K562 (cell line): ENCODE measurements at regions not wholly inside any gene's neighbourhood (a gene's known extent, or its start where the extent isn't known, plus 50 kb on each side); places are given as distances from the start of the nearest gene placed in this dataset.

Experiments
- ATAC-seq: fragments of 200-7000 bp; cut with Tn5 transposase; 3 replicates; pipeline ENCODE4 v1.9.1; 2020; ENCODE audit warnings: moderate library complexity
- BruUV-seq: library from RNA; stranded (reverse); fragments of 400-500 nt; replicated peaks from 2 replicates; lab custom pipeline; 2021; lab: Mats Ljungman, UMichigan
- CTCF ChIA-PET: fragments of 300-600 bp; formaldehyde crosslinking; extraction: SDS; loops from one replicate; lab custom pipeline; 2021; ENCODE audit warnings: low intra/inter-chr PET ratio; lab: Yijun Ruan, JAX
- POLR2A ChIA-PET: fragments of 300-600, 350-650 bp; sonication (Branson Sonifier 250); formaldehyde crosslinking; extraction: SDS; loops from one replicate; lab custom pipeline; 2021; ENCODE audit warnings: antibody characterized with exemption, inconsistent platforms; lab: Yijun Ruan, JAX
- DNase-seq, 4 experiments: peaks; one replicate each; pipeline versions ENCODE4 v3.0.0 to v3.0.0-alpha.2; 2011 to 2018; ENCODE audit warnings: low spot score in 3 of 4, mixed read lengths in 3 of 4; ENCODE audit errors: extremely low read depth in 1 of 4
- FAIRE-seq: peaks from 2 replicates; lab custom pipeline; 2011; peaks lifted over from hg19 to GRCh38; lab: Jason Lieb, UNC
- H2AFZ ChIP-seq: 2 replicates; pipeline ENCODE4 v1.6.0; 2011; ENCODE audit warnings: low read depth, low read length, control low read depth, inconsistent platforms
- H3K27ac ChIP-seq: fragments of 200-600 bp; 3 replicates; pipeline ENCODE4 v1.8.0; 2011; ENCODE audit warnings: low read depth, mild to moderate bottlenecking, control low read depth, inconsistent platforms, low read length, moderate library complexity, mixed read lengths; ENCODE audit errors: extremely low read depth
- H3K27me3 ChIP-seq, 2 experiments: fragments of 300-600 bp in 1 of 2; 2 replicates in 1 of 2; 3 replicates in 1 of 2; pipeline versions ENCODE4 v1.6.0 to v1.8.0; 2011; ENCODE audit warnings: inconsistent platforms in 2 of 2, low read length in 2 of 2, mild to moderate bottlenecking in 1 of 2, mixed read lengths in 1 of 2, moderate library complexity in 1 of 2; ENCODE audit not compliant: control insufficient read depth in 2 of 2, insufficient read depth in 2 of 2
- H3K36me3 ChIP-seq: fragments of 300-600 bp; 3 replicates; pipeline ENCODE4 v1.8.0; 2011; ENCODE audit warnings: mild to moderate bottlenecking, low read length, inconsistent platforms; ENCODE audit not compliant: control insufficient read depth, insufficient read depth
- H3K4me1 ChIP-seq, 2 experiments: fragments of 200-600 bp in 1 of 2; replicated peaks in 1 of 2; 2 replicates in 1 of 2; 3 replicates in 1 of 2; pipeline versions ENCODE4 v1.5.1 to v1.8.0; 2011; ENCODE audit warnings: inconsistent platforms in 2 of 2, low read length in 2 of 2, mild to moderate bottlenecking in 1 of 2, mixed read lengths in 1 of 2, moderate library complexity in 1 of 2; ENCODE audit not compliant: control insufficient read depth in 2 of 2, insufficient read depth in 2 of 2
- H3K4me2 ChIP-seq: 2 replicates; pipeline ENCODE4 v1.6.1; 2011; ENCODE audit warnings: low read length, control low read depth, inconsistent platforms, mixed read lengths; ENCODE audit not compliant: insufficient read depth
- H3K4me3 ChIP-seq: fragments of 200-600 bp; sonication (generic), shearing (Covaris generic); 2 replicates; pipeline ENCODE4 v1.5.1; 2016; ENCODE audit warnings: control low read depth, inconsistent platforms
- H3K79me2 ChIP-seq: fragments of 200-600 bp; 3 replicates; pipeline ENCODE4 v1.8.0; 2011; ENCODE audit warnings: low read length, inconsistent platforms; ENCODE audit not compliant: control insufficient read depth, insufficient read depth
- H3K9ac ChIP-seq, 2 experiments: 2 replicates each; pipeline versions ENCODE4 v1.6.0 to v1.6.1; 2011; ENCODE audit warnings: low read depth in 2 of 2, low read length in 2 of 2, control low read depth in 1 of 2, inconsistent platforms in 1 of 2, mild to moderate bottlenecking in 1 of 2, mixed read lengths in 1 of 2; ENCODE audit not compliant: insufficient read depth in 1 of 2
- H3K9me1 ChIP-seq: one replicate; pipeline ENCODE4 v1.6.0; 2011; ENCODE audit warnings: inconsistent platforms, mild to moderate bottlenecking, low read length, moderate library complexity; ENCODE audit not compliant: control insufficient read depth, insufficient read depth
- H3K9me3 ChIP-seq: replicated peaks from 2 replicates; pipeline ENCODE4 v1.5.1; 2011; ENCODE audit warnings: low read depth, low read length, inconsistent platforms; ENCODE audit not compliant: control insufficient read depth, insufficient read depth
- H4K20me1 ChIP-seq: replicated peaks from 2 replicates; pipeline ENCODE4 v1.6.1; 2011; ENCODE audit warnings: low read length, inconsistent platforms, mixed read lengths; ENCODE audit not compliant: control insufficient read depth, insufficient read depth
- DPF2 ChIP-seq: fragments of 450-650 bp; IDR thresholded peaks from 2 replicates; pipeline ENCODE4 v1.6.1; 2016
- EGR1 ChIP-seq: fragments of 450-650 bp; conservative IDR thresholded peaks from 2 replicates; pipeline ENCODE4 v1.6.1; 2017; ENCODE audit warnings: mild to moderate bottlenecking
- PRMT5 ChIP-seq: sonication (generic); formaldehyde crosslinking; IDR thresholded peaks from 2 replicates; pipeline ENCODE4 v1.5.0; 2020; ENCODE audit warnings: missing genetic modification reagents
- SMARCA4 ChIP-seq: fragments of 450-650 bp; IDR thresholded peaks from 2 replicates; pipeline ENCODE4 v1.6.1; 2016
- SREBF2 ChIP-seq: sonication (generic); formaldehyde crosslinking; IDR thresholded peaks from 2 replicates; pipeline ENCODE4 v1.4.0; 2020; ENCODE audit warnings: mild to moderate bottlenecking, missing genetic modification reagents
- TGIF2 ChIP-seq: sonication (generic); formaldehyde crosslinking; IDR thresholded peaks from 2 replicates; pipeline ENCODE4 v1.8.1; 2022; ENCODE audit warnings: mild to moderate bottlenecking, missing genetic modification reagents, moderate library complexity
- WHSC1 ChIP-seq: IDR thresholded peaks from one replicate; pipeline ENCODE4 v1.6.1; 2012; ENCODE audit warnings: low read length, control low read depth, inconsistent platforms
- YBX1 ChIP-seq: fragments of 450-650 bp; IDR thresholded peaks from 2 replicates; pipeline ENCODE4 v1.7.1; 2016; ENCODE audit warnings: mild to moderate bottlenecking
- WGBS: fragments of 100-300 bp; shearing (Covaris generic); methylation state at CpG from one replicate; pipeline ENCODE4 v1.1.6; 2016; ENCODE audit warnings: low coverage, mixed read lengths; ENCODE audit not compliant: insufficient coverage; ENCODE audit errors: missing lambda C conversion rate; 5-methylcytosine and 5-hydroxymethylcytosine counted together
- in situ Hi-C: fragments of 300-500 bp; cut with MboI; formaldehyde crosslinking; loops from 4 replicates; pipeline ENCODE4 v1.15.0; 2018; ENCODE audit warnings: inconsistent platforms, mixed read lengths
- intact Hi-C: fragments of 100-400 bp; cut with micrococcal nuclease; formaldehyde crosslinking; loops from 2 replicates; pipeline ENCODE4 v1.14.2; 2022

GRCh38 chr10:57799625-57800024 lies 468.1 kb downstream of the IPMK start:
- Histone ChIP-seq H3K9me1 (no peaks in the 10 kb centered on the region), H3K4me1 (no peaks in the 10 kb centered on the region), H4K20me1 (no peaks in the 10 kb centered on the region), H3K9me3 (peaks cover 3% of the 10 kb centered on the region; the same call in 1 of the 2 replicates), H3K79me2 (no peaks in the 10 kb centered on the region), H3K4me3 (no peak overlapping the region), H3K27me3 (no peaks in the 10 kb centered on the region), H3K9ac (no peak overlapping the region), H3K27ac (no peak overlapping the region), H3K4me2 (no peak overlapping the region), H2AFZ (no peak overlapping the region), H3K36me3 (no peaks in the 10 kb centered on the region)
- no TSS peak for BruUV-seq
- in situ Hi-C loops (no loop called here), intact Hi-C loops (no loop called here)
- TF ChIP-seq PRMT5 (CRISPR knock-in tag) (no peak), SMARCA4 (no peak), SREBF2 (CRISPR knock-in tag) (no peak), DPF2 (no peak)
- FAIRE-seq: no peak
- WGBS: 0% methylated on average over 3 of the region's 3 CpGs
- ATAC-seq: no peak
- POLR2A ChIA-PET: no interaction called here
- no peak for DNase-seq
- CTCF ChIA-PET: no interaction called here

- ChIA-PET POLR2A (no interaction called here), CTCF (no interaction called here)
- DNase-seq (no peak), FAIRE-seq (no peak), ATAC-seq (no peak)
- no peaks in the 10 kb centered on the region for H3K9me1 ChIP-seq
- no peak for TF ChIP-seq EGR1
- no peak for TF ChIP-seq YBX1
- TF ChIP-seq WHSC1: no peak
- no peak for TF ChIP-seq TGIF2 (CRISPR knock-in tag)
- no peak overlapping the region for H3K27ac ChIP-seq
- WGBS: 0% methylated on average over 3 of the region's 3 CpGs
- H2AFZ ChIP-seq: no peak overlapping the region
- no peaks in the 10 kb centered on the region for H3K79me2 ChIP-seq
- in situ Hi-C loops: no loop called here
- intact Hi-C loops: no loop called here
- no peaks in the 10 kb centered on the region for H3K4me1 ChIP-seq
- no peak overlapping the region for H3K9ac ChIP-seq
- peaks cover 3% of the 10 kb centered on the region; the same call in 1 of the 2 replicates for H3K9me3 ChIP-seq
- no TSS peak for BruUV-seq
- no peak overlapping the region for H3K4me2 ChIP-seq
- no peak overlapping the region for H3K4me3 ChIP-seq
- H4K20me1 ChIP-seq: no peaks in the 10 kb centered on the region
- H3K36me3 ChIP-seq: no peaks in the 10 kb centered on the region
- H3K27me3 ChIP-seq: no peaks in the 10 kb centered on the region
These were observed 468.9 kb downstream of the IPMK start for GRCh38 chr10:57798830-57799229.
